GM23338 (cell line): ENCODE measurements at regions not wholly inside any gene's neighbourhood (a gene's known extent, or its start where the extent isn't known, plus 50 kb on each side); places are given as distances from the start of the nearest gene placed in this dataset.

Experiments used
- ATAC-seq: fragments of 200-7000 bp; cut with Tn5 transposase; 3 replicates; pipeline ENCODE4 v1.9.1; 2020
- DNase-seq: peaks from one replicate; pipeline ENCODE4 v3.0.0-alpha.2; 2015; ENCODE audit warnings: low spot score
- H2AFZ ChIP-seq: fragments of 200-600 bp; sonication (generic); 2 replicates; pipeline ENCODE4 v1.8.0; 2016; ENCODE audit warnings: antibody characterized with exemption, mild to moderate bottlenecking, moderate library complexity
- H3F3A ChIP-seq: fragments of 200-600 bp; sonication (generic); replicated peaks from 2 replicates; pipeline ENCODE4 v1.8.0; 2017; ENCODE audit warnings: antibody characterized with exemption, mixed run types, low read depth
- H3K27ac ChIP-seq: fragments of 200-600 bp; sonication (generic); 2 replicates; pipeline ENCODE4 v1.6.1; 2016; ENCODE audit warnings: low read depth
- H3K27me3 ChIP-seq: fragments of 200-600 bp; sonication (generic); 2 replicates; pipeline ENCODE4 v1.8.0; 2016; ENCODE audit warnings: mild to moderate bottlenecking, mixed run types, moderate library complexity; ENCODE audit not compliant: insufficient read depth
- H3K36me3 ChIP-seq: fragments of 200-600 bp; sonication (generic); 2 replicates; pipeline ENCODE4 v1.8.0; 2016; ENCODE audit warnings: mild to moderate bottlenecking; ENCODE audit not compliant: insufficient read depth
- H3K4me1 ChIP-seq: fragments of 200-600 bp; sonication (generic); 2 replicates; pipeline ENCODE4 v1.8.0; 2016; ENCODE audit warnings: mild to moderate bottlenecking, moderate library complexity; ENCODE audit not compliant: insufficient read depth
- H3K4me2 ChIP-seq: fragments of 200-600 bp; sonication (generic); 2 replicates; pipeline ENCODE4 v1.7.1; 2017; ENCODE audit warnings: mixed run types
- H3K4me3 ChIP-seq: fragments of 200-600 bp; sonication (generic); 2 replicates; pipeline ENCODE4 v1.6.1; 2016; ENCODE audit warnings: mixed run types
- H3K79me2 ChIP-seq: fragments of 200-600 bp; sonication (generic); replicated peaks from 2 replicates; pipeline ENCODE4 v1.8.0; 2017; ENCODE audit warnings: mild to moderate bottlenecking; ENCODE audit not compliant: insufficient read depth
- H3K9me2 ChIP-seq: fragments of 200-600 bp; sonication (generic); 2 replicates; pipeline ENCODE4 v1.8.0; 2017; ENCODE audit not compliant: insufficient read depth
- H4K20me1 ChIP-seq: fragments of 200-600 bp; sonication (generic); replicated peaks from 2 replicates; pipeline ENCODE4 v1.8.0; 2017; ENCODE audit warnings: mild to moderate bottlenecking; ENCODE audit not compliant: insufficient read depth
- H3K27ac Mint-ChIP-seq: 2 replicates; pipeline ENCODE4 v1.8.0; 2020; ENCODE audit warnings: inconsistent platforms, mild to moderate bottlenecking, moderate library complexity, mixed read lengths
- H3K27me3 Mint-ChIP-seq: 3 replicates; pipeline ENCODE4 v1.8.0; 2022; ENCODE audit warnings: low read depth, mild to moderate bottlenecking, moderate library complexity, mixed read lengths, inconsistent platforms; ENCODE audit not compliant: insufficient read depth, poor library complexity
- H3K36me3 Mint-ChIP-seq: 3 replicates; pipeline ENCODE4 v1.8.0; 2021; ENCODE audit warnings: low read depth, mild to moderate bottlenecking, inconsistent platforms, moderate library complexity, mixed read lengths
- H3K4me1 Mint-ChIP-seq: 3 replicates; pipeline ENCODE4 v1.8.0; 2020; ENCODE audit warnings: mild to moderate bottlenecking, inconsistent platforms, mixed read lengths
- H3K4me3 Mint-ChIP-seq: 3 replicates; pipeline ENCODE4 v1.8.0; 2021; ENCODE audit warnings: moderate library complexity, mild to moderate bottlenecking, inconsistent platforms, mixed read lengths
- H3K9me3 Mint-ChIP-seq: 3 replicates; pipeline ENCODE4 v1.8.0; 2020; ENCODE audit warnings: moderate library complexity, mild to moderate bottlenecking, inconsistent platforms, mixed read lengths
- CREB1 ChIP-seq: fragments of 250-450 bp; sonication (Bioruptor Pico); IDR thresholded peaks from 2 replicates; pipeline ENCODE4 v1.5.0; 2020; ENCODE audit warnings: low read depth, mild to moderate bottlenecking, moderate library complexity
- ETS1 ChIP-seq: IDR thresholded peaks from 2 replicates; pipeline ENCODE4 v1.6.1; 2016; ENCODE audit warnings: antibody characterized with exemption
- EZH2 ChIP-seq: fragments of 200-600 bp; sonication (generic); IDR thresholded peaks from one replicate; pipeline ENCODE4 v1.8.0; 2017; ENCODE audit warnings: antibody characterized with exemption, mild to moderate bottlenecking, low read depth; ENCODE audit not compliant: unreplicated experiment
- EZH2phosphoT487 ChIP-seq: fragments of 200-600 bp; sonication (generic); IDR thresholded peaks from one replicate; pipeline ENCODE4 v1.8.1; 2018; ENCODE audit warnings: antibody characterized with exemption; ENCODE audit not compliant: unreplicated experiment
- JUNB ChIP-seq: IDR thresholded peaks from one replicate; pipeline ENCODE4 v1.6.1; 2016; ENCODE audit warnings: antibody characterized with exemption; ENCODE audit not compliant: unreplicated experiment
- NANOG ChIP-seq: IDR thresholded peaks from 2 replicates; pipeline ENCODE4 v1.6.1; 2016; ENCODE audit warnings: antibody characterized with exemption, borderline replicate concordance
- POLR2AphosphoS5 ChIP-seq: IDR thresholded peaks from 2 replicates; pipeline ENCODE4 v1.6.1; 2016; ENCODE audit warnings: antibody characterized with exemption, low read depth
- REST ChIP-seq: IDR thresholded peaks from one replicate; pipeline ENCODE4 v1.6.1; 2018; ENCODE audit warnings: antibody characterized with exemption; ENCODE audit not compliant: unreplicated experiment
- STAT1 ChIP-seq: IDR thresholded peaks from one replicate; pipeline ENCODE4 v1.6.1; 2016; ENCODE audit warnings: antibody characterized with exemption; ENCODE audit not compliant: unreplicated experiment
- ZNF114 ChIP-seq: fragments of 250-450 bp; sonication (Bioruptor Pico); IDR thresholded peaks from 2 replicates; pipeline ENCODE4 v1.5.0; 2020; ENCODE audit warnings: mild to moderate bottlenecking, moderate library complexity
- ZNF331 ChIP-seq: fragments of 250-450 bp; sonication (Bioruptor Pico); IDR thresholded peaks from 2 replicates; pipeline ENCODE4 v1.5.0; 2020; ENCODE audit warnings: low read depth, mild to moderate bottlenecking, moderate library complexity
- ZNF462 ChIP-seq: fragments of 250-450 bp; sonication (Bioruptor Pico); IDR thresholded peaks from 2 replicates; pipeline ENCODE4 v1.5.0; 2020; ENCODE audit warnings: mild to moderate bottlenecking, moderate library complexity

- H3K4me3 ChIP-seq, result no peak overlapping the region
- TF ChIP-seq EZH2, result no peak
- no peak for TF ChIP-seq ZNF114
- no peak for TF ChIP-seq POLR2AphosphoS5
- no peak for TF ChIP-seq CREB1 (CRISPR knock-in tag)
- no peak for TF ChIP-seq EZH2phosphoT487
- no peak for TF ChIP-seq STAT1
- TF ChIP-seq NANOG, result no peak
- no peak for TF ChIP-seq ZNF331 (CRISPR knock-in tag)
- no peak for TF ChIP-seq REST
- no peak for TF ChIP-seq JUNB
- no peak for TF ChIP-seq ZNF462 (CRISPR knock-in tag)
- TF ChIP-seq ETS1, result no peak
- H3K27me3 ChIP-seq, result no peaks in the 10 kb centered on the region
- H3K36me3 ChIP-seq, result no peaks in the 10 kb centered on the region
- H3K4me2 ChIP-seq, result no peak overlapping the region
- H3K79me2 ChIP-seq, result no peaks in the 10 kb centered on the region
- Mint-ChIP-seq H3K4me3 (no peak overlapping the region), H3K27ac (no peak overlapping the region), H3K9me3 (no peaks in the 10 kb centered on the region; the same call in 2 of the 3 replicates), H3K27me3 (no peaks in the 10 kb centered on the region), H3K4me1 (no peaks in the 10 kb centered on the region), H3K36me3 (no peaks in the 10 kb centered on the region)
- H3K9me2 ChIP-seq, result 0 out of 2 replicates have a peak, but pooled peaks cover 5% of the 10 kb centered on the region
- H2AFZ ChIP-seq, result no peak overlapping the region
- H4K20me1 ChIP-seq, result no peaks in the 10 kb centered on the region
- no peak overlapping the region for H3K27ac ChIP-seq
- H3F3A ChIP-seq, result no peaks in the 10 kb centered on the region
- no peaks in the 10 kb centered on the region for H3K4me1 ChIP-seq
- ATAC-seq (no peak), DNase-seq (no peak)
Measured at GRCh38 chr4:126647320-126647719, 985.4 kb upstream of the INTU start.
